IMR-90 (cell line): ENCODE measurements at regions not wholly inside any gene's neighbourhood (a gene's known extent, or its start where the extent isn't known, plus 50 kb on each side); places are given as distances from the start of the nearest gene placed in this dataset.

ENCODE experiments used
- BHLHE40 ChIP-seq: fragments of 150-350 bp; IDR thresholded peaks from 2 replicates; pipeline ENCODE4 v1.6.1; 2016; ENCODE audit warnings: mild to moderate bottlenecking, low read depth, low read length
- CEBPB ChIP-seq: IDR thresholded peaks from 2 replicates; pipeline ENCODE4 v1.6.1; 2012; ENCODE audit warnings: low read depth, low read length, improper control_type of control experiment
- FOS ChIP-seq: fragments of 150-350 bp; IDR thresholded peaks from 2 replicates; pipeline ENCODE4 v1.6.1; 2016; ENCODE audit warnings: low read depth, low read length
- MAFK ChIP-seq: IDR thresholded peaks from 2 replicates; pipeline ENCODE4 v1.6.1; 2012; ENCODE audit warnings: low read depth, low read length, improper control_type of control experiment
- MAZ ChIP-seq: IDR thresholded peaks from 2 replicates; pipeline ENCODE4 v1.6.1; 2012; ENCODE audit warnings: low read depth, mild to moderate bottlenecking, low read length, improper control_type of control experiment, moderate library complexity, borderline replicate concordance
- POLR2A ChIP-seq: IDR thresholded peaks from 2 replicates; pipeline ENCODE4 v1.6.1; 2012; ENCODE audit warnings: mild to moderate bottlenecking, low read depth, low read length
- RAD21 ChIP-seq: IDR thresholded peaks from 2 replicates; pipeline ENCODE4 v1.6.1; 2012; ENCODE audit warnings: low read length, improper control_type of control experiment
- RFX5 ChIP-seq: IDR thresholded peaks from 2 replicates; pipeline ENCODE4 v1.8.0; 2012; ENCODE audit warnings: low read depth, mild to moderate bottlenecking, low read length, moderate library complexity
- SMC3 ChIP-seq: fragments of 150-350 bp; IDR thresholded peaks from 2 replicates; pipeline ENCODE4 v1.6.1; 2016; ENCODE audit warnings: low read depth, mild to moderate bottlenecking, antibody characterized with exemption, low read length, moderate library complexity
- TF ChIP-seq, protein P1 (sequence below): conservative IDR thresholded peaks from 2 replicates; pipeline ENCODE4 v1.5.1; 2012; ENCODE audit warnings: mild to moderate bottlenecking, low read depth, low read length, improper control_type of control experiment
- TF ChIP-seq, protein P2 (sequence below): fragments of 150-350 bp; IDR thresholded peaks from 2 replicates; pipeline ENCODE4 v1.6.1; 2016; ENCODE audit warnings: low read depth, mild to moderate bottlenecking, low read length, moderate library complexity, borderline replicate concordance
- TF ChIP-seq, protein P3 (sequence below): fragments of 150-350 bp; IDR thresholded peaks from 2 replicates; pipeline ENCODE4 v1.6.1; 2017; ENCODE audit warnings: mild to moderate bottlenecking, antibody characterized with exemption, low read length, low read depth

DNA sequence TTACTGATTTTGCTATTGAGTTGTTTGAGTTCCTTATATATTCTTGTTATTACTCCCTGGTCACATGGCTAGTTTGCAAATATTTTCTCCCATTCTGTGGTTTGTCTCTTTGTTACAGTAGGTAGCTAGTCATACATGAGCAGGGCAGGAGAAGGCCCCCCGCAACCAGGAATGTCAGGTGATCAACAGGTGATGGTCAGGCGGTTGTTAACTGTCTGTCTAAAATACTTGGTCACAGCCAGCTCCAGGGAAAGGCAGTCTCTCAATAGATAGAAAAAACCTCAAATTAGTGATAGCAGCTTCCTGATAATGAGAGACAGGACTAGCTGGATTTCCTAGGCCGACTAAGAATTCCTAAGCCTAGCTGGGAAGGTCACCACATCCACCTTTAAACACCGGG lies 217.9 kb downstream of the RHOU start:
- TF ChIP-seq, protein P1, sequence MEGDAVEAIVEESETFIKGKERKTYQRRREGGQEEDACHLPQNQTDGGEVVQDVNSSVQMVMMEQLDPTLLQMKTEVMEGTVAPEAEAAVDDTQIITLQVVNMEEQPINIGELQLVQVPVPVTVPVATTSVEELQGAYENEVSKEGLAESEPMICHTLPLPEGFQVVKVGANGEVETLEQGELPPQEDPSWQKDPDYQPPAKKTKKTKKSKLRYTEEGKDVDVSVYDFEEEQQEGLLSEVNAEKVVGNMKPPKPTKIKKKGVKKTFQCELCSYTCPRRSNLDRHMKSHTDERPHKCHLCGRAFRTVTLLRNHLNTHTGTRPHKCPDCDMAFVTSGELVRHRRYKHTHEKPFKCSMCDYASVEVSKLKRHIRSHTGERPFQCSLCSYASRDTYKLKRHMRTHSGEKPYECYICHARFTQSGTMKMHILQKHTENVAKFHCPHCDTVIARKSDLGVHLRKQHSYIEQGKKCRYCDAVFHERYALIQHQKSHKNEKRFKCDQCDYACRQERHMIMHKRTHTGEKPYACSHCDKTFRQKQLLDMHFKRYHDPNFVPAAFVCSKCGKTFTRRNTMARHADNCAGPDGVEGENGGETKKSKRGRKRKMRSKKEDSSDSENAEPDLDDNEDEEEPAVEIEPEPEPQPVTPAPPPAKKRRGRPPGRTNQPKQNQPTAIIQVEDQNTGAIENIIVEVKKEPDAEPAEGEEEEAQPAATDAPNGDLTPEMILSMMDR: no peak
- TF ChIP-seq, protein P2, sequence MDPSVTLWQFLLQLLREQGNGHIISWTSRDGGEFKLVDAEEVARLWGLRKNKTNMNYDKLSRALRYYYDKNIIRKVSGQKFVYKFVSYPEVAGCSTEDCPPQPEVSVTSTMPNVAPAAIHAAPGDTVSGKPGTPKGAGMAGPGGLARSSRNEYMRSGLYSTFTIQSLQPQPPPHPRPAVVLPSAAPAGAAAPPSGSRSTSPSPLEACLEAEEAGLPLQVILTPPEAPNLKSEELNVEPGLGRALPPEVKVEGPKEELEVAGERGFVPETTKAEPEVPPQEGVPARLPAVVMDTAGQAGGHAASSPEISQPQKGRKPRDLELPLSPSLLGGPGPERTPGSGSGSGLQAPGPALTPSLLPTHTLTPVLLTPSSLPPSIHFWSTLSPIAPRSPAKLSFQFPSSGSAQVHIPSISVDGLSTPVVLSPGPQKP: no peak
- TF ChIP-seq RFX5 (no peak), RAD21 (no peak), CEBPB (no peak), BHLHE40 (no peak), POLR2A (no peak), MAZ (no peak), FOS (no peak), MAFK (no peak), SMC3 (no peak)
- TF ChIP-seq, protein P3, sequence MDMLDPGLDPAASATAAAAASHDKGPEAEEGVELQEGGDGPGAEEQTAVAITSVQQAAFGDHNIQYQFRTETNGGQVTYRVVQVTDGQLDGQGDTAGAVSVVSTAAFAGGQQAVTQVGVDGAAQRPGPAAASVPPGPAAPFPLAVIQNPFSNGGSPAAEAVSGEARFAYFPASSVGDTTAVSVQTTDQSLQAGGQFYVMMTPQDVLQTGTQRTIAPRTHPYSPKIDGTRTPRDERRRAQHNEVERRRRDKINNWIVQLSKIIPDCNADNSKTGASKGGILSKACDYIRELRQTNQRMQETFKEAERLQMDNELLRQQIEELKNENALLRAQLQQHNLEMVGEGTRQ: no peak
